ENCODE measurements at regions not wholly inside any gene's neighbourhood (a gene's known extent, or its start where the extent isn't known, plus 50 kb on each side); places are given as distances from the start of the nearest gene placed in this dataset.

GRCh38 chr3:168981396-168981795, 682.1 kb downstream of the MECOM start:
- Mint-ChIP-seq H3K27ac (no peak overlapping the region), H3K9me3 (ENCODE audit: low read depth) (peaks cover 5% of the 10 kb centered on the region)
- no peak for TF ChIP-seq CTCF (IDR thresholded peaks at IDR 0.05; ENCODE audit: unreplicated experiment)

GRCh38 chr3:168977716-168978374, 685.7 kb downstream of the MECOM start:
- Mint-ChIP-seq H3K4me3 (ENCODE audit: low read depth) (no peak overlapping the region), H3K27ac (no peak overlapping the region), H3K4me1 (ENCODE audit: low read depth) (peaks cover 5% of the 10 kb centered on the region), H3K36me3 (ENCODE audit: insufficient read depth) (no peaks in the 10 kb centered on the region), H3K9me3 (ENCODE audit: low read depth) (no peaks in the 10 kb centered on the region), H3K27me3 (no peaks in the 10 kb centered on the region)
- no peak for DNase-seq (ENCODE audit: low spot score, unreplicated experiment)
- no peak for TF ChIP-seq CTCF (IDR thresholded peaks at IDR 0.05; ENCODE audit: unreplicated experiment)

More at GRCh38 chr3:168981396-168981795, 682.1 kb downstream of the MECOM start:
- no peak overlapping the region for H3K4me3 Mint-ChIP-seq (ENCODE audit: low read depth)
- no peaks in the 10 kb centered on the region for H3K36me3 Mint-ChIP-seq (ENCODE audit: insufficient read depth)
- no peaks in the 10 kb centered on the region for H3K27me3 Mint-ChIP-seq
- peaks cover 4% of the 10 kb centered on the region for H3K4me1 Mint-ChIP-seq (ENCODE audit: low read depth)
- no peak for DNase-seq (ENCODE audit: low spot score, unreplicated experiment)

GRCh38 chr3:168976969-168977368, 686.5 kb downstream of the MECOM start:
- Mint-ChIP-seq H3K4me1 (ENCODE audit: low read depth) (peaks cover 3% of the 10 kb centered on the region), H3K4me3 (ENCODE audit: low read depth) (no peak overlapping the region), H3K27me3 (no peaks in the 10 kb centered on the region), H3K27ac (no peak overlapping the region), H3K9me3 (ENCODE audit: low read depth) (no peaks in the 10 kb centered on the region), H3K36me3 (ENCODE audit: insufficient read depth) (no peaks in the 10 kb centered on the region)
- no peak for TF ChIP-seq CTCF (IDR thresholded peaks at IDR 0.05; ENCODE audit: unreplicated experiment)
- DNase-seq (ENCODE audit: low spot score, unreplicated experiment): no peak

DNA sequence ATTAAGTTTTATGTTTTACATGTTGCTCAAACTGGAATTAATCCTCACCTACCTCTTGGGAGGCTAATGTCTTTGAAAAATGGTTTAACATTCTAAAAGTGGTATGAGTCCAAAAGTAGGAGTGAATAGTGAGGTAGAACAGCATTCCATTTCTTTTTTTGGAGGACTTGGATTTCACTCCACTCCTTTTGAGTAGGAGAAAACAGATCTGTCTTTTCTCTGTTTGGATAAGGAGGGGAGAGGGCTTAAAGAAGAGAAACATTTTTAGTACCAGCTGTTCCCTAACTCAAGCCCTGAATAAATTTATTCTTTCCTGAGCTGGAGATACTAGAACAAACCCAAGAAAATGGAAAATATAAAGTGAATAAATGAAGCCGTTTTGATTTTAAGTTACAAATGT, 687.9 kb downstream of the MECOM start:
- TF ChIP-seq CTCF (IDR thresholded peaks at IDR 0.05; ENCODE audit: unreplicated experiment): no peak
- Mint-ChIP-seq H3K36me3 (ENCODE audit: insufficient read depth) (no peaks in the 10 kb centered on the region), H3K4me1 (ENCODE audit: low read depth) (peaks cover 3% of the 10 kb centered on the region), H3K9me3 (ENCODE audit: low read depth) (no peaks in the 10 kb centered on the region), H3K4me3 (ENCODE audit: low read depth) (no peak overlapping the region), H3K27ac (no peak overlapping the region), H3K27me3 (no peaks in the 10 kb centered on the region)
- DNase-seq (ENCODE audit: low spot score, unreplicated experiment): no peak

- H3K36me3 Mint-ChIP-seq (ENCODE audit: insufficient read depth): no peaks in the 10 kb centered on the region
- DNase-seq (ENCODE audit: low spot score, unreplicated experiment): no peak
- H3K27ac Mint-ChIP-seq: no peak overlapping the region
- H3K27me3 Mint-ChIP-seq: no peaks in the 10 kb centered on the region
- no peak for TF ChIP-seq CTCF (IDR thresholded peaks at IDR 0.05; ENCODE audit: unreplicated experiment)
- peaks cover 3% of the 10 kb centered on the region for H3K4me1 Mint-ChIP-seq (ENCODE audit: low read depth)
- H3K9me3 Mint-ChIP-seq (ENCODE audit: low read depth): no peaks in the 10 kb centered on the region
- no peak overlapping the region for H3K4me3 Mint-ChIP-seq (ENCODE audit: low read depth)
Observed at GRCh38 chr3:168974617-168975403, 688.7 kb downstream of the MECOM start.

All from progenitor cell of endocrine pancreas (in vitro differentiated cells).